GM19351 (cell line): ENCODE measurements at regions not wholly inside any gene's neighbourhood (a gene's known extent, or its start where the extent isn't known, plus 50 kb on each side); places are given as distances from the start of the nearest gene placed in this dataset.
A peak's percentile ranks its signal among the peaks of the same experiment; 100 is the strongest.
"Not testable (repeated sequence)": the region's sequence is repeated elsewhere in the genome, so short reads cannot be mapped to it uniquely, and the experiment has no call there.

ENCODE experiments used
- ATAC-seq: cut with Tn5 transposase; IDR thresholded peaks from one replicate; pipeline ENCODE4 v1.9.1; 2021; ENCODE audit warnings: mild to moderate bottlenecking, moderate library complexity; ENCODE audit not compliant: unreplicated experiment

- not testable (repeated sequence) for ATAC-seq
These were observed 340.4 kb downstream of the CEP170 start for GRCh38 chr1:242914729-242915128.

GRCh38 chr1:242912855-242913254, 342.2 kb downstream of the CEP170 start:
- ATAC-seq: not testable (repeated sequence)

GRCh38 chr1:242900558-242900957, 354.5 kb downstream of the CEP170 start:
- ATAC-seq: not testable (repeated sequence)

DNA sequence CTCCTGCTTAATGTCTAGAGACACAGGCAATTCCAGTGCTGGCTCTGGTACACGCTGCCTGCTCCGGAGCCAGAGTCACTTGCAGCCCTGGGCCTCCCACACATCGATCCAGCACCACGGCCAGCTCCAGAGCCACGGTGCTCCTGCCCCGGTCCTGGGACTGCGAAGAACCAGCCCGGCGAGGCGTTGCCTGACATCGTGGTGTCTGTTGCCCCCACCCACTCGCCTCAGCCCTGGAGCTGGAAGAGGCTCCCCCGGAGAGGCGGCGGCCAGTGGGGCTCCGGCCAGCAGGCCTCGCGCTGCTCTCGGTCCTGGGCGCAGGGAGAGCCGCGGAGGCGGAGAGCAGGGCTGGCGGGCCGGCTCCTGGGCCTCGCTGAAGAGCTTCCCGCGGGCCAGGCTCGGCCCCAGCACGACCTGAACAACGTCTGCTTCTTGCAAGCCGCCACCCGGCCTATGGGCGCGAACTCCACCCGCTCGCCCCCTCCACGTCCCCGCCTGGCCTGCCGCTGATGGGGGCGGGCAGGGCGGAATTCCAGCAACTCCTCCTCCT, 364.8 kb downstream of the CEP170 start:
- no peak for ATAC-seq

DNA sequence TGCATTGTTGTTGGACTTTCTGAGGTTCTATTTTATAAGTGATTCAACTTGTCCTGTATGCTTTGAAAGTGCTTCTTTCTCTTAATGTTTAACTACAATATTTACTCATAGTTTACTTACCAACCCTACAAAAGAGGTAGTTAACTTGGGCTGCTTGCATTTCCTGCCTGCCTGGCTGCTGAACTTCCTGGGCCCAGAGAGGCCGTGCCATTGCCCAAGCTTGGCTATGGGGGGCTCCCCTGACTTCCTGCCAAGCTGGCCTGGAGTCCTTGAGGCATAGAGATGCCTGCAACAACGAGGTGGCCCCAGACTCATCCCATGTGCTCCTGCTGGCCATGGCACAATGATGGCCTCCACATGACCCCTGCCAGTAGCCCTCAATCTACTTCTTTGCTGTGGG, 361.6 kb upstream of the PLD5 start:
- ATAC-seq: peak; percentile 72

DNA sequence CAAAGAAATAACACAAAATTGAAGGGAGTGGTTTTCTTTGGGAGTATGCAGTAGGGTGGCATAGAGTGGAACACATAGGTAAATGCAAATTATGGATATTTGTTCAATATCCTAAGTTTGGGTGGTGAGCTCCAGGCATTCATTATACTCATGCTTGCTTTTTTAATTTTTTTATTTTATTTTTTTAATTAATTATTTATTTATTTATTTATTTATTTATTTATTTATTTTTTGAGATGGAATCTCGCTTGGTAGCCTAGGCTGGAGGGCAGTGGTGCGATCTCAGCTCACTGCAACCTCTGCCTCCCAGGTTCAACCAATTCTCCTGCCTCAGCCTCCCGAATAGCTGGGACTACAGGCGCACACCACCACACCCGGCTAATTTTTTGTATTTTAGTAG, 355.5 kb upstream of the PLD5 start:
- not testable (repeated sequence) for ATAC-seq

DNA sequence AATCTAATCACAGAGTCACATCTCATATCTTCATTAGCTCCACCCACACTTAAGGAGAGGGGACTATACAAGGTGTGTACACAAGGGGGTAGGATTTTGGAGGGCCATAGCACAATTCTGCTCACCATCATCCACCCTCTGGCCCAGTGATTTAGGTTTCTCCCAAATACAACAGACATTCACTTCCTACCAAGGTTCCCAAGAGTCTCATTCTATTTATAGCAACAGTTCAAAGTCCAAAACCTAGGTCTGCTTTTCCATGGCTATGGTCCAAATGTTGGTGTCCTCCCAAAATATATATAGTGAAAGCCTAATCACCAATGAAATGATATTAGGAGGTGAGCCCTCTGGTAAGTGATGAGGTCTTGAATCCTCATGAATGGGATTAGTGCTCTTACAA, 353.2 kb upstream of the PLD5 start:
- no peak for ATAC-seq

DNA sequence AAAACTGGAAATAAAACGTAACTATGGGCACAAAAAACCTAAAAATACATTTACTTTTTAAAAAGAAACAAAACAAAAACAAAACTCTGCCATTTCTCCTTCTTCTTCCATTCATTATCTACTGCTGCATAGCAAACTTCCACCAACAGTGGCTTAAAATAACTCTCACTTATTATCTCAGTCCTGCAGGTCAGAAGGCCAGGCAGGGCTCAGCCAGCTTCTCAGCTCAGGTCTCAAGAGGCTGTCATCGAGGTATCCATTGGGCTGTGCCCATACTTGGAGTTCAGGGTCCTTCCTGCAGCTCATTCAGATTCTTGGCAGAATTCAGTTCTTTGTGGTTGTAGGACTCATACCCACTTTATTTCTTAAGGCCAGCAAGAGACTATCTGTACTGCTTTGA, 352.7 kb upstream of the PLD5 start:
- ATAC-seq: no peak

- ATAC-seq: no peak
These were observed 351.5 kb upstream of the PLD5 start for GRCh38 chr1:242876030-242876429.

DNA sequence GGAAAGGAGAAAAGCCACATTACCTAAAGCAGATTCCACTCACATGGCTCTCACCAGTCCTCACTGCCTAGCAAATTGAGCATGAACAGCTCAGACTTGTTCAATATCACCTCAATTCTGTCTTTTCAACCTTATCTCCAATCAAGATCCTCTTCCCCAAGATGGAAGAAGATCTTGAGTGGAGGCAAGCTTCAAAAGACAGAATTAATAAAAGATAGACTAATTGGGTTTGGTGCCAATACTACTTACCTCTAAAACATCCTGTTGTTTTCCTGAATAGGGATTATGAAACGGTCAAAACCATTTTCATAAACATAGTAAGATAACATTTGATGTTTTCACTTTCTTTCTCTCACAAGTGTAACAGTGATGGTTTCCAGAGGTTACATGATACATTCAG, 349.2 kb upstream of the PLD5 start:
- no peak for ATAC-seq

DNA sequence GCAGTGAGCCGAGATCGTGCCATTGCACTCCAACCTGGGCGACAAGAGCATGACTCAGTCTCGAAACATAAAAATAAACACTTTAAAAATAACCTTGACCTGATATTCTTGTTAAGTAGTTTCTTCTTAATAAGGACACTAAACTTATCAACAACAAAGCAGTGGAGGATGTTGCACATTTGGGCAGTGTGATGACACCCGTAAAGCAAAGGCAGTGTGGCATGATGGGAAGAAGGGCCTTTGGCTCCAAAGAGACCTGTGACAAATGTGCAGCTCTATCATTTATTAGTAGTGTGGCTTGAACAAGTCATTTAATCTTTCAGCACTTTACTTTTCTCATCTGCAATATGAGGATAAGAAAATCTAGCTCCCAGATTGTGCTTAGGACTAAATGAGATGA, 348.0 kb upstream of the PLD5 start:
- ATAC-seq: no peak

DNA sequence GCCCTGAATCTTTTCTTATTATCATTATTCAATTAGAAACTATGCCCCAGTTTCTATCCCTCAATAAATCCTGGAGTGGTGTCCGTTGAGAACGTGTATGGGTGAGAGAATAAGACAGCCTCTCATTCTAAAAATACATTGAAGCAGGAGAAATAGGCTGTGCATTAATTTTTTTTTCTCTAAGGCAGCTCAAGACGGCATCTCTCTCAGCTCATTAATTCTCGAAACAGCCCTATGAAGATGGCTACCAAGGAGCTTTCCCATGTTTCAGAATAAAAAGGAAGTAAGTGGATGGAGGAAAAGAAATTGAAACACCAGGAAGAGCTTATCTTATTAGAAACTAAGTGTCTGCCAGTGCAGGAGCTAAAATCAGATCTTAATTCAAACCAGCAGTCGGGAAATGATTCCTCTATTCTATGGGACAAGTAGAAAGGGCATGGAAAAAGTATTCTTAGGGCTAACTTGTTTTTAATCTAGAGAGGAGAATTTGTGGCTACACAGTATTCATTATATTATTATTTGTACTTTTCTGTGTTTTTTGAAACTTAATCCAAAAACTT, 347.1 kb upstream of the PLD5 start:
- ATAC-seq: no peak

GRCh38 chr1:242870966-242871365, 346.5 kb upstream of the PLD5 start:
- no peak for ATAC-seq

DNA sequence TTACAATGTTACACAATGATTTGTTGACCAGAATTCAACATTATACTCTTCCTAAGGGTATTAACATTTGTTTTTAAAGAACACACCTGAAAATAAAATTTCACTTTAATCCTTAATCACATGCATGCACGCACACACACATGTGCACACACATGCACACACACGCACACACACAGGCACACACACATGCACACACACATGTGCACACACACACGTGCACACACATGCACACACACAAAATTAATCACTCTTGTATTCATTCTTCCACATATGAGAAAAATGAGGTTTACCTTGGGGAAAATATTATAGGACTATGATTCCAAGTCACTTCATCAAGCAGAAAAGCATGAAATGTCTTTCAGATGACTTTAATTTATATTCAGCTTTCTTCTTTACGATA, 331.8 kb upstream of the PLD5 start:
- no peak for ATAC-seq

DNA sequence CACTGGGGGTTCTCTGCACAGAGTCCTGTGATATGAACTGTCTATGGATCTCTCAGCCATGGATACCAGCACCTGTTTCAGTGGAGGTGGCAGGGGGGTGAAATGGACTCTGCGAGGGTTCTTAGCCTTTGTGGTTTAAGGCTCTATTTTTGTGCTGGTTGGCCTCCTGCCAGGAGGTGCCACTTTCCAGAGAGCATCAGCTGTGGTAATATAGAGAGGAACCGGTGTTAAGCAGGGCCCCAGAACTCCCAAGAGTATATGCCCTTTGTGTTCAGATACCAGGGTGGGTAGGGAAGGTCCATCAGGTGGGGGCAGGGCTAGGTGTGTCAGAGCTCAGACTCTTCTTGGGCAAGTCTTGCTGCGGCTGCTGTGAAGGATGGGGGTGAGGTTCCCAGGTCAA, 330.0 kb upstream of the PLD5 start:
- ATAC-seq: no peak

GRCh38 chr1:242847390-242847993, 323.0 kb upstream of the PLD5 start:
- no peak for ATAC-seq

DNA sequence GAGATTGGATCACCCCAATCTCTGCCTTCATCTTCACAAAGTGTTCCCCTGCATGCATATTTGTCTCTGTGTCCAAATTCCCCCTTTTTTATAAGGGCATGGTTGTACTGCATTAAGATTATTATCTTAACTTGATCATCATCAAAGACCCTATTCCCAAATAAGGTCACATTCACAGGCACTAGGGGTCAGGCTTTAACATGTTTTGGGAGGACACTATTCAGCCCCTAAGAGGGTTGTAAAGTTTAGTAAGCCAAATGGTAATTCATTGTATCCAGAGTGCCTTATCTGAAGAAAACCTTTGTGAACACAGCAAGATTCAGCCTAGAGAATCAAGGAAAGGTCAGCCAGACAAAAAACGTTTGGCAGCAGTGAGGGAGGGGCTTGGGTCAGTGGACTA, 317.6 kb upstream of the PLD5 start:
- no peak for ATAC-seq

DNA sequence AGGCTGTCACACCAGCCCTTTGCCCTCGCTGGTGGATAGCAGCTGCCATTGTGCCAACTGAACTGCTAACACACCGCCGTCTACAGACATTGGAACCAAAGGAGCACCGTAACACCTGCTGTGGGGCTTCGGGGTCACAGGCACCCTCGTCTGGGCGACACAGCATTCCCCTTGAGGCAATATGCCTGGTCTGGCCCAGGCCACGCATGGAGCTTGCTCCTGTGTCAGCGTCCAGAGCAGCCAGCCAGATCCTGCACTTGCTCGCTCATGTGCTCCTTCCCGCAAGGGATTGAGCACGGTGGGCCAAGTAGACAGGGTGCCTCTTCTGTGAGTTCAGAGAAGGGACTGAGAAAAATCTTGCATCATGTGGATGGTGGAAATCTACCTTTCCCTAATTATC, 314.6 kb upstream of the PLD5 start:
- ATAC-seq: no peak

- no peak for ATAC-seq
These were observed 311.9 kb upstream of the PLD5 start for GRCh38 chr1:242836423-242836822.

- no peak for ATAC-seq
These were observed 304.3 kb upstream of the PLD5 start for GRCh38 chr1:242828828-242829227.

DNA sequence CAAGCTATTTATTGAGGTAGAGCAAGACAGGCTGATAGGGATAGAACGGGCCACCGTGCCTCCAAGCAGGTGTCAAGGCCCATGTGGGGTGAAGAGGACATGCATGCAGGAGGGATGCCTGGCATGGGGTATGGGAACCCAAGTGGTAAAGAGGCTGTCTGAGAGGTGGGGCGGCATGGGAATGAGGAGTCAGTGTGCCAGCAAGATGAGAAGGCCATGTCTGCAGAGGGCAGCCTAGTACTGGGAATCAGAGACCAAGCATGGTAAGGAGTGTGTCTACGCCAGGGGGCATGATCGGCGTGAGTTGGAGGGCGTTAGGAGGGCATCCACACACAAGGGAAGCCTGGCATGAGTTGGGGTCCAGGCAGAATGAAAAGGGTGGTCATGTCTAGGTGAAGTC, 303.7 kb upstream of the PLD5 start:
- no peak for ATAC-seq

DNA sequence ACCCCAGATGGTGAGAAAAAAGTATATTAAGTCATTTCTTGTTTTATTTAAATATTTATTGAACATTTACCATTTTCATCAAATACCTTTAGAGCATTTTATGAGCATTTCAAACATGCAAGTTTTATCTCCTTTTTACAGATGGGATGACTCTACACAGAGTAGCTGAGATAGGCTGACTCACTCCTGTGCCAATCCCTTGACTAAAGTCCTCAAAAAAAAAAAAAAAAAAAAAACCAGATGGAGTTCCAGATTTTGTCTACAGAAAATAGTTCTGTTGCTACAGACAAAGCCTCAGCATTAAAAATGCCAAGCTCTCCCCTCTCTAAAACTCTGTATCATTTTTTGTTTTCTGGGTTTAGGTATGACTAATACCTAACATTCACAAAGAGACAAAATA, 303.0 kb upstream of the PLD5 start:
- no peak for ATAC-seq
